Neural progenitor cell (in vitro differentiated cells): ENCODE measurements at regions not wholly inside any gene's neighbourhood (a gene's known extent, or its start where the extent isn't known, plus 50 kb on each side); places are given as distances from the start of the nearest gene placed in this dataset.
"Not testable (repeated sequence)": the region's sequence is repeated elsewhere in the genome, so short reads cannot be mapped to it uniquely, and the experiment has no call there.

Experiments
- CTCF ChIP-seq: fragments of 200-600 bp; sonication (generic); IDR thresholded peaks from 2 replicates; pipeline ENCODE4 v1.5.1; 2017; ENCODE audit warnings: antibody characterized with exemption, mild to moderate bottlenecking
- EZH2phosphoT487 ChIP-seq: fragments of 200-600 bp; sonication (generic); IDR thresholded peaks from 2 replicates; pipeline ENCODE4 v1.6.1; 2017; ENCODE audit warnings: antibody characterized with exemption

GRCh38 chr3:195656091-195656490 lies 64.7 kb upstream of the MUC20 start:
- TF ChIP-seq EZH2phosphoT487, CTCF: not testable (repeated sequence)
